Ovary (tissue), 3 donors: ENCODE measurements at regions not wholly inside any gene's neighbourhood (a gene's known extent, or its start where the extent isn't known, plus 50 kb on each side); places are given as distances from the start of the nearest gene placed in this dataset.

Experiments used
- POLR2A ChIP-seq: fragments of 450-650 bp; IDR thresholded peaks from one replicate; pipeline ENCODE4 v1.6.1; 2017; ENCODE audit warnings: antibody characterized with exemption, mild to moderate bottlenecking, moderate library complexity
- TF ChIP-seq, protein P1 (sequence below), 3 donors: fragments of 450-650 bp in 2 of 3; fragments of 200-600 bp in 1 of 3; IDR thresholded peaks; one replicate each; pipeline versions ENCODE4 v1.5.1 to v1.8.0; 2016 to 2022; ENCODE audit warnings: antibody characterized with exemption in 3 of 3, mild to moderate bottlenecking in 1 of 3
- donor health status: DM: no; HTN: no; CAD: no.

DNA sequence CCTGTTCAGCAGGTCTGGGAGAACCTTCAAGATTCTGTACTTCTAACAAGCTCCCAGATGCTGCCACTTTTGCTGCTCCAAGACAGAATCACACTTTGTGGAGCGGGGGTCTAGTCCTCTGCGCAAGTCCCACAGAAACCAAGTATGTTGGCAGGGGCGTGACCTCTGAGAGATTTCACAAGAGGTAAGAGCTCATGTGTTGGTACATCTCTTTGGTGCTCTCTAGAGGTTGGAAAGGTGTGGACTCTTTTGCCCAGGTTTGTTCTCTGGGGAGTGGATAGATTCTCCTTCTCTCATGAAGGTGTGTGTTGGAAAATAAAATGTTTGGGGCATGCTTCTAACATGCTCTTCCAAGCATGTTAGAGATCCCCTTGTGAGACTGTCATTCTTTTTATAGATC is 340.9 kb upstream of the IRAK1BP1 start:
- TF ChIP-seq, protein P1, sequence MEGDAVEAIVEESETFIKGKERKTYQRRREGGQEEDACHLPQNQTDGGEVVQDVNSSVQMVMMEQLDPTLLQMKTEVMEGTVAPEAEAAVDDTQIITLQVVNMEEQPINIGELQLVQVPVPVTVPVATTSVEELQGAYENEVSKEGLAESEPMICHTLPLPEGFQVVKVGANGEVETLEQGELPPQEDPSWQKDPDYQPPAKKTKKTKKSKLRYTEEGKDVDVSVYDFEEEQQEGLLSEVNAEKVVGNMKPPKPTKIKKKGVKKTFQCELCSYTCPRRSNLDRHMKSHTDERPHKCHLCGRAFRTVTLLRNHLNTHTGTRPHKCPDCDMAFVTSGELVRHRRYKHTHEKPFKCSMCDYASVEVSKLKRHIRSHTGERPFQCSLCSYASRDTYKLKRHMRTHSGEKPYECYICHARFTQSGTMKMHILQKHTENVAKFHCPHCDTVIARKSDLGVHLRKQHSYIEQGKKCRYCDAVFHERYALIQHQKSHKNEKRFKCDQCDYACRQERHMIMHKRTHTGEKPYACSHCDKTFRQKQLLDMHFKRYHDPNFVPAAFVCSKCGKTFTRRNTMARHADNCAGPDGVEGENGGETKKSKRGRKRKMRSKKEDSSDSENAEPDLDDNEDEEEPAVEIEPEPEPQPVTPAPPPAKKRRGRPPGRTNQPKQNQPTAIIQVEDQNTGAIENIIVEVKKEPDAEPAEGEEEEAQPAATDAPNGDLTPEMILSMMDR (IDR thresholded peaks at IDR 0.05) = no peak
- TF ChIP-seq POLR2A = no peak
